ENCODE measurements at regions not wholly inside any gene's neighbourhood (a gene's known extent, or its start where the extent isn't known, plus 50 kb on each side); places are given as distances from the start of the nearest gene placed in this dataset.
"Not testable (repeated sequence)": the region's sequence is repeated elsewhere in the genome, so short reads cannot be mapped to it uniquely, and the experiment has no call there.

- H3K9me3 Mint-ChIP-seq: peaks cover 85 to 87% of the 10 kb centered on the region in 2 experiments
- not testable (repeated sequence) for H2AFZ ChIP-seq (ENCODE audit: low read length)
Measured at GRCh38 chr22:10735075-10735474, 4792.9 kb upstream of the OR11H1 start.

GRCh38 chr22:10736879-10737278 is 4791.1 kb upstream of the OR11H1 start:
- not testable (repeated sequence) for H2BK12ac ChIP-seq (ENCODE audit: insufficient read length, low read depth, low read length); H3K4me1 Mint-ChIP-seq; H4K8ac ChIP-seq (replicated peaks; ENCODE audit: insufficient read length, low read depth, low read length); H4K91ac ChIP-seq (ENCODE audit: insufficient read length, low read depth, low read length); H3K9ac ChIP-seq (ENCODE audit: extremely low read depth, insufficient read length, low read length); H3K4ac ChIP-seq (ENCODE audit: low read depth, low read length); H3K27ac Mint-ChIP-seq; H3K27ac ChIP-seq (ENCODE audit: insufficient read length, low read depth, low read length); H3K23me2 ChIP-seq (ENCODE audit: insufficient read length, low read depth, low read length, poor library complexity, severe bottlenecking); H2BK120ac ChIP-seq (ENCODE audit: low read depth, low read length, poor library complexity, severe bottlenecking); H3K79me2 ChIP-seq (ENCODE audit: insufficient read depth, low read length); DNase-seq; H3K27me3 ChIP-seq (ENCODE audit: insufficient read depth, low read length); H2AK5ac ChIP-seq (ENCODE audit: insufficient read length, low read length); H3K18ac ChIP-seq (ENCODE audit: insufficient read length, low read depth, low read length); H3K79me1 ChIP-seq (ENCODE audit: insufficient read depth, low read depth, low read length, poor library complexity, severe bottlenecking); H2BK15ac ChIP-seq (ENCODE audit: low read depth, low read length); H2BK5ac ChIP-seq (ENCODE audit: insufficient read length, low read length); H3K4me1 ChIP-seq (ENCODE audit: insufficient read depth, low read length); H3K27me3 Mint-ChIP-seq (ENCODE audit: low read depth); H3K23ac ChIP-seq (ENCODE audit: insufficient read length, low read depth, low read length); H3K56ac ChIP-seq (ENCODE audit: insufficient read length, low read depth, low read length); H3K4me3 Mint-ChIP-seq; H3K4me2 ChIP-seq (ENCODE audit: insufficient read depth, insufficient read length, low read length); H3T11ph ChIP-seq (ENCODE audit: low read length); H3K14ac ChIP-seq (ENCODE audit: insufficient read depth, low read length); H2BK20ac ChIP-seq (ENCODE audit: low read depth, low read length, poor library complexity, severe bottlenecking); H4K5ac ChIP-seq (ENCODE audit: insufficient read length, low read depth, low read length); H4K20me1 ChIP-seq (ENCODE audit: control insufficient read depth, insufficient read depth, insufficient read length); H2AFZ ChIP-seq (ENCODE audit: low read length)
- WGBS (ENCODE audit: extremely low coverage, insufficient read length, low lambda C conversion rate): no CpG with 5 or more reads among the region's 2 CpGs
- peaks cover 30 to 44% (median 36%) of the 10 kb centered on the region in 3 experiments for H3K36me3 Mint-ChIP-seq (ENCODE audit: insufficient read depth in 1 of 3, low read depth in 3 of 3)
- peaks cover 55% of the 10 kb centered on the region for H3K9me3 ChIP-seq (ENCODE audit: control insufficient read depth, low read depth, low read length)
- H3K9me3 Mint-ChIP-seq: peaks cover 80 to 83% of the 10 kb centered on the region in 2 experiments

More at GRCh38 chr22:10735075-10735474, 4792.9 kb upstream of the OR11H1 start:
- not testable (repeated sequence) for H3T11ph ChIP-seq (ENCODE audit: low read length); H4K20me1 ChIP-seq (ENCODE audit: control insufficient read depth, insufficient read depth, insufficient read length); DNase-seq; H2BK12ac ChIP-seq (ENCODE audit: insufficient read length, low read depth, low read length); H3K4ac ChIP-seq (ENCODE audit: low read depth, low read length); H3K23ac ChIP-seq (ENCODE audit: insufficient read length, low read depth, low read length); H3K27ac Mint-ChIP-seq; H3K79me1 ChIP-seq (ENCODE audit: insufficient read depth, low read depth, low read length, poor library complexity, severe bottlenecking); H2AK5ac ChIP-seq (ENCODE audit: insufficient read length, low read length); H2BK5ac ChIP-seq (ENCODE audit: insufficient read length, low read length); H3K27ac ChIP-seq (ENCODE audit: insufficient read length, low read depth, low read length); H3K4me2 ChIP-seq (ENCODE audit: insufficient read depth, insufficient read length, low read length); H3K14ac ChIP-seq (ENCODE audit: insufficient read depth, low read length); H4K8ac ChIP-seq (replicated peaks; ENCODE audit: insufficient read length, low read depth, low read length); H2BK20ac ChIP-seq (ENCODE audit: low read depth, low read length, poor library complexity, severe bottlenecking); H2BK120ac ChIP-seq (ENCODE audit: low read depth, low read length, poor library complexity, severe bottlenecking); H4K5ac ChIP-seq (ENCODE audit: insufficient read length, low read depth, low read length); H2BK15ac ChIP-seq (ENCODE audit: low read depth, low read length); H3K18ac ChIP-seq (ENCODE audit: insufficient read length, low read depth, low read length); H3K79me2 ChIP-seq (ENCODE audit: insufficient read depth, low read length); H3K4me1 Mint-ChIP-seq; H3K27me3 Mint-ChIP-seq (ENCODE audit: low read depth); H3K4me3 Mint-ChIP-seq; H4K91ac ChIP-seq (ENCODE audit: insufficient read length, low read depth, low read length); H3K56ac ChIP-seq (ENCODE audit: insufficient read length, low read depth, low read length); H3K23me2 ChIP-seq (ENCODE audit: insufficient read length, low read depth, low read length, poor library complexity, severe bottlenecking); H3K27me3 ChIP-seq (ENCODE audit: insufficient read depth, low read length); H3K9ac ChIP-seq (ENCODE audit: extremely low read depth, insufficient read length, low read length); H3K4me1 ChIP-seq (ENCODE audit: insufficient read depth, low read length)
- peaks cover 59% of the 10 kb centered on the region for H3K9me3 ChIP-seq (ENCODE audit: control insufficient read depth, low read depth, low read length)
- no CpG with 5 or more reads among the region's 2 CpGs for WGBS (ENCODE audit: extremely low coverage, insufficient read length, low lambda C conversion rate)
- H3K36me3 Mint-ChIP-seq (ENCODE audit: insufficient read depth in 1 of 3, low read depth in 3 of 3): peaks cover 32 to 50% (median 39%) of the 10 kb centered on the region in 3 experiments
